ENCODE measurements at regions not wholly inside any gene's neighbourhood (a gene's known extent, or its start where the extent isn't known, plus 50 kb on each side); places are given as distances from the start of the nearest gene placed in this dataset.
"Not testable (repeated sequence)": the region's sequence is repeated elsewhere in the genome, so short reads cannot be mapped to it uniquely, and the experiment has no call there.

- DNase-seq = no peak
Measured at GRCh38 chr2:84286878-84287277, 172.2 kb downstream of the SUCLG1 start.

- DNase-seq = no peak
Measured at GRCh38 chr2:84285056-84285747, 173.9 kb downstream of the SUCLG1 start.

- DNase-seq = no peak
Measured at GRCh38 chr2:84283506-84283905, 175.6 kb downstream of the SUCLG1 start.

- no peak for DNase-seq
Measured at GRCh38 chr2:84281510-84281909, 177.6 kb downstream of the SUCLG1 start.

GRCh38 chr2:84280873-84281272, 178.2 kb downstream of the SUCLG1 start:
- DNase-seq = no peak

GRCh38 chr2:84278386-84278785, 180.7 kb downstream of the SUCLG1 start:
- DNase-seq = no peak

GRCh38 chr2:84276590-84277255, 182.4 kb downstream of the SUCLG1 start:
- DNase-seq = no peak

GRCh38 chr2:84273406-84273805, 185.7 kb downstream of the SUCLG1 start:
- no peak for DNase-seq

GRCh38 chr2:84271977-84272376, 187.1 kb downstream of the SUCLG1 start:
- DNase-seq = no peak

- DNase-seq = no peak
Measured at GRCh38 chr2:84257831-84258230, 201.2 kb downstream of the SUCLG1 start.

GRCh38 chr2:84251651-84252302, 207.3 kb downstream of the SUCLG1 start:
- DNase-seq = no peak

GRCh38 chr2:84249140-84249539, 209.9 kb downstream of the SUCLG1 start:
- DNase-seq = no peak

GRCh38 chr2:84247532-84247931, 211.5 kb downstream of the SUCLG1 start:
- no peak for DNase-seq

GRCh38 chr2:84243788-84244733, 215.0 kb downstream of the SUCLG1 start:
- no peak for DNase-seq

- DNase-seq = no peak
Measured at GRCh38 chr2:84238907-84239306, 220.2 kb downstream of the SUCLG1 start.

GRCh38 chr2:84236288-84236687, 222.8 kb downstream of the SUCLG1 start:
- DNase-seq = no peak

GRCh38 chr2:84234103-84234502, 225.0 kb downstream of the SUCLG1 start:
- DNase-seq = no peak

GRCh38 chr2:84231478-84231877, 227.6 kb downstream of the SUCLG1 start:
- DNase-seq = no peak

GRCh38 chr2:84224121-84224520, 235.0 kb downstream of the SUCLG1 start:
- no peak for DNase-seq

- DNase-seq = no peak
Measured at GRCh38 chr2:84223191-84223590, 235.9 kb downstream of the SUCLG1 start.

- not testable (repeated sequence) for DNase-seq
Measured at GRCh38 chr2:84221102-84221501, 238.0 kb downstream of the SUCLG1 start.

GRCh38 chr2:84217456-84217855, 241.6 kb downstream of the SUCLG1 start:
- DNase-seq = no peak

- no peak for DNase-seq
Measured at GRCh38 chr2:84214455-84214854, 244.6 kb downstream of the SUCLG1 start.
